ENCODE measurements at regions not wholly inside any gene's neighbourhood (a gene's known extent, or its start where the extent isn't known, plus 50 kb on each side); places are given as distances from the start of the nearest gene placed in this dataset.

- DNase-seq (no peak), ATAC-seq (no peak)
- Histone ChIP-seq H3K36me3 (ENCODE audit: low read depth) (no peaks in the 10 kb centered on the region), H3K4me3 (no peak overlapping the region), H3K4me1 (ENCODE audit: low read depth) (no peaks in the 10 kb centered on the region), H3K9me3 (no peaks in the 10 kb centered on the region)
- intact Hi-C loops (cut with DNase I, micrococcal nuclease), result no loop called here
- TF ChIP-seq, protein P1, sequence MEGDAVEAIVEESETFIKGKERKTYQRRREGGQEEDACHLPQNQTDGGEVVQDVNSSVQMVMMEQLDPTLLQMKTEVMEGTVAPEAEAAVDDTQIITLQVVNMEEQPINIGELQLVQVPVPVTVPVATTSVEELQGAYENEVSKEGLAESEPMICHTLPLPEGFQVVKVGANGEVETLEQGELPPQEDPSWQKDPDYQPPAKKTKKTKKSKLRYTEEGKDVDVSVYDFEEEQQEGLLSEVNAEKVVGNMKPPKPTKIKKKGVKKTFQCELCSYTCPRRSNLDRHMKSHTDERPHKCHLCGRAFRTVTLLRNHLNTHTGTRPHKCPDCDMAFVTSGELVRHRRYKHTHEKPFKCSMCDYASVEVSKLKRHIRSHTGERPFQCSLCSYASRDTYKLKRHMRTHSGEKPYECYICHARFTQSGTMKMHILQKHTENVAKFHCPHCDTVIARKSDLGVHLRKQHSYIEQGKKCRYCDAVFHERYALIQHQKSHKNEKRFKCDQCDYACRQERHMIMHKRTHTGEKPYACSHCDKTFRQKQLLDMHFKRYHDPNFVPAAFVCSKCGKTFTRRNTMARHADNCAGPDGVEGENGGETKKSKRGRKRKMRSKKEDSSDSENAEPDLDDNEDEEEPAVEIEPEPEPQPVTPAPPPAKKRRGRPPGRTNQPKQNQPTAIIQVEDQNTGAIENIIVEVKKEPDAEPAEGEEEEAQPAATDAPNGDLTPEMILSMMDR (IDR thresholded peaks at IDR 0.05), result no peak
Observed at GRCh38 chr18:29838556-29838955, 1204.0 kb downstream of the DSC3 start.

DNA sequence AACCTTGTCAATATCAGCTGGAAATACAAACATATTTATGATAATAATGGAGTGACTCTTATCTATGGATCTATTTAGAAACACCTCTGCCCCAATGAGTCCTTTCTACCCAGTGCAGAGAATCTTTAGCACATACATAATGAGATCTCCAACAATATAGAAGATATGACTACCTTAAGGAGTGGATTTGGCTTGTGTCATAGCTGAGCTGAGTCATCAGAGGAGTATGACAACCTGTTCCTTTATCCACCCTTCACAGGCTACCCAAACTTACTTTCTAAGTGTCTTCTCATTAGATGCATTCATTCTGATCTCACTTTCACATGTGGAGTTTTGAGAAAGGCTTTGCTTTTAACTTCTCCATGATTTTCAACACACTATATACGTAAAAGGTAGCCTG, 1218.9 kb downstream of the DSC3 start:
- Histone ChIP-seq H3K36me3 (ENCODE audit: low read depth) (no peaks in the 10 kb centered on the region), H3K4me1 (ENCODE audit: low read depth) (no peaks in the 10 kb centered on the region), H3K4me3 (no peak overlapping the region), H3K9me3 (peaks cover 14% of the 10 kb centered on the region)
- DNase-seq (no peak), ATAC-seq (no peak)
- intact Hi-C loops (cut with DNase I, micrococcal nuclease), result no loop called here
- TF ChIP-seq, protein P1 (IDR thresholded peaks at IDR 0.05), result no peak

- peaks cover 18% of the 10 kb centered on the region for H3K9me3 ChIP-seq
- ATAC-seq (no peak), DNase-seq (no peak)
- no peaks in the 10 kb centered on the region for H3K4me1 ChIP-seq (ENCODE audit: low read depth)
- H3K4me3 ChIP-seq, result no peak overlapping the region
- TF ChIP-seq, protein P1 (IDR thresholded peaks at IDR 0.05), result no peak
- intact Hi-C loops (cut with DNase I, micrococcal nuclease), result no loop called here
- H3K36me3 ChIP-seq (ENCODE audit: low read depth), result no peaks in the 10 kb centered on the region
Observed at GRCh38 chr18:29821544-29821943, 1221.0 kb downstream of the DSC3 start.

GRCh38 chr18:29811519-29811918, 1231.0 kb downstream of the DSC3 start:
- H3K4me1 ChIP-seq (ENCODE audit: low read depth), result no peaks in the 10 kb centered on the region
- H3K4me3 ChIP-seq, result no peak overlapping the region
- ATAC-seq (no peak), DNase-seq (no peak)
- H3K36me3 ChIP-seq (ENCODE audit: low read depth), result no peaks in the 10 kb centered on the region
- TF ChIP-seq, protein P1 (IDR thresholded peaks at IDR 0.05), result no peak
- intact Hi-C loops (cut with DNase I, micrococcal nuclease), result no loop called here
- H3K9me3 ChIP-seq, result peaks cover 28% of the 10 kb centered on the region

DNA sequence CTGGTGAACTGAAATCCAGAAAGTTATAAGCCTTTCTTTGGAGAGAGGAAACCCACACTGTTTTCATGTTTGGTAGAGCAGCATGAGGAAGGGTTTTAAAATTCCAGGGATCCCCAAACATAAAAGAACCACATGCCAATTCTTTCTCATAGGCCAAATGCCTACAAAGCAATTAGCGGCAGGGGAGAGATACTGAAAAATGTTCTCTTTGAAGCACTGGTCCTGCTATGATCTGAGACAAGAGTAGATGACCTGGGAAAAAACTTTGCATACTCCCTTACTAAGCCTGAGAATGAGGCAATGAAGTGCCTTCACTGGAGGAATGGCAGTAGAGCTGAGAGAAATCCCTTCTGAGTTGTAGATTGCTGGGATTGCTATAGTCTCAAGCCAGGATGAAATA, 1261.7 kb downstream of the DSC3 start:
- Histone ChIP-seq H3K9me3 (peaks cover 21% of the 10 kb centered on the region), H3K4me1 (ENCODE audit: low read depth) (no peaks in the 10 kb centered on the region), H3K36me3 (ENCODE audit: low read depth) (no peaks in the 10 kb centered on the region), H3K4me3 (no peak overlapping the region)
- no peak for ATAC-seq
- intact Hi-C loops (cut with DNase I, micrococcal nuclease), result no loop called here
- no peak for DNase-seq
- TF ChIP-seq, protein P1 (IDR thresholded peaks at IDR 0.05), result no peak

DNA sequence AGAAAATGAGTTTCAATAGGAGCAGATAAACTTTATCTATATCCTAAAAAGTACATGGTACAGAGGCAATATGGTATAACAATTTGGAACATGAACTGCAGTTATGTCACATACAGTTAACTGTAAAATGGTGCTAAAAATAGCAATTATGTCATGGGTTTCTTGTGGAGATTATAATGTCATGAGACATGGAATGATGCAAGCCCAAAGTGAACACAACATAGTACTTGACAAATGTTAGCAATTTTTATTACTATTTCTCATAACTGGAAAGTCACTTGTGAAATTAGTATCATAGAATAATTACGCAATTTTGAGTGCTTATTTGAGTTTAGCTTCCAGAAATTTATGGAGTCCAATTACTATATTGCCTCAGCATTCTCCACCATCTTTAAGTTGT, 1263.4 kb downstream of the DSC3 start:
- Histone ChIP-seq H3K4me3 (no peak overlapping the region), H3K4me1 (ENCODE audit: low read depth) (no peaks in the 10 kb centered on the region), H3K36me3 (ENCODE audit: low read depth) (no peaks in the 10 kb centered on the region), H3K9me3 (peaks cover 21% of the 10 kb centered on the region)
- no peak for ATAC-seq
- no peak for DNase-seq
- intact Hi-C loops (cut with DNase I, micrococcal nuclease), result no loop called here
- TF ChIP-seq, protein P1 (IDR thresholded peaks at IDR 0.05), result no peak

Measured in mucosa of descending colon (tissue), 3 donors.